Effector memory CD8-positive, alpha-beta T cell (primary cell): ENCODE measurements at regions not wholly inside any gene's neighbourhood (a gene's known extent, or its start where the extent isn't known, plus 50 kb on each side); places are given as distances from the start of the nearest gene placed in this dataset.

ENCODE experiments used
- ATAC-seq: fragments of 150-1000 bp; cut with Tn5 transposase; replicated peaks from 2 replicates; pipeline ENCODE4 v1.10.0; 2021; ENCODE audit warnings: mild to moderate bottlenecking, moderate library complexity
- DNase-seq, 3 experiments: peaks; one replicate each; pipeline ENCODE4 v3.0.0; 2021
- H3K27ac Mint-ChIP-seq, 2 donors: one replicate each; pipeline ENCODE4 v1.8.0; 2022; ENCODE audit warnings: mild to moderate bottlenecking in 2 of 2, mixed read lengths in 2 of 2, moderate library complexity in 2 of 2
- H3K27me3 Mint-ChIP-seq, 2 donors: one replicate each; pipeline ENCODE4 v1.8.0; 2022; ENCODE audit warnings: mixed read lengths in 2 of 2
- H3K36me3 Mint-ChIP-seq: one replicate; pipeline ENCODE4 v1.8.0; 2022; ENCODE audit warnings: mild to moderate bottlenecking, moderate library complexity, mixed read lengths; ENCODE audit not compliant: insufficient read depth
- H3K4me1 Mint-ChIP-seq, 2 donors: one replicate each; pipeline ENCODE4 v1.8.0; 2022; ENCODE audit warnings: low read depth in 2 of 2, mixed read lengths in 2 of 2
- H3K4me3 Mint-ChIP-seq, 2 donors: one replicate each; pipeline ENCODE4 v1.8.0; 2022; ENCODE audit warnings: mild to moderate bottlenecking in 2 of 2, mixed read lengths in 2 of 2, moderate library complexity in 2 of 2
- H3K9me3 Mint-ChIP-seq, 2 donors: one replicate each; pipeline ENCODE4 v1.8.0; 2022; ENCODE audit warnings: mixed read lengths in 2 of 2

- no peaks in the 10 kb centered on the region for H3K36me3 Mint-ChIP-seq
- DNase-seq (no peak), ATAC-seq (no peak)
- H3K4me3 Mint-ChIP-seq: no peak overlapping the region
- H3K27me3 Mint-ChIP-seq: peaks cover 0 to 11% of the 10 kb centered on the region in 2 donors
- no peaks in the 10 kb centered on the region for H3K9me3 Mint-ChIP-seq
- no peaks in the 10 kb centered on the region for H3K4me1 Mint-ChIP-seq
- no peak overlapping the region for H3K27ac Mint-ChIP-seq
Observed at GRCh38 chr2:72006188-72006736, 141.4 kb downstream of the CYP26B1 start.

DNA sequence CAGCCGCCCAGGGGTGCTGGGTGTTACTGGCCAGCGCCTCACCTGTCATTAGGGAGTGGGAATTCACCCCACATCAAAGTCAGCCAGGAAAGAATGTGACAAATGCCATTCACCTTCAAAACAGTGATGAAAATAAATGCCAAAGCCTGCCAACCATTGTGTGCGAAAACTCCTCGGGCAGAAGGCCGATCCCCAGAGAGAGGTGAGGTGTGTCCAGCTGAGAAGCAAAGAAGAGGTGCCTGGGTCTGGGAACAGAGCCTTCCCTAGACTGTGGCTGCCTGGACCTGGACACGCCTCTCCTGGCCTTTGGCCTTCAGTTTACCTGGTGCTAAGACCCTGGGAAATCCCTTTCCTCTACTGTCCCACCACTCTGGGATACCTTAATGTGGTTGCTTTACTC lies 142.7 kb downstream of the CYP26B1 start:
- DNase-seq (no peak), ATAC-seq (no peak)
- Mint-ChIP-seq H3K27me3 (peaks cover 9 to 20% of the 10 kb centered on the region in 2 donors), H3K36me3 (no peaks in the 10 kb centered on the region), H3K9me3 (peaks cover 0 to 7% of the 10 kb centered on the region in 2 donors), H3K4me3 (no peak overlapping the region), H3K27ac (no peak overlapping the region), H3K4me1 (no peaks in the 10 kb centered on the region)

- Mint-ChIP-seq H3K4me1 (no peaks in the 10 kb centered on the region), H3K9me3 (peaks cover 0 to 7% of the 10 kb centered on the region in 2 donors), H3K4me3 (no peak overlapping the region), H3K27ac (no peak overlapping the region), H3K36me3 (no peaks in the 10 kb centered on the region), H3K27me3 (peaks cover 15 to 26% of the 10 kb centered on the region in 2 donors)
- ATAC-seq: no peak
- no peak for DNase-seq
Observed at GRCh38 chr2:72004201-72004915, 143.3 kb downstream of the CYP26B1 start.

DNA sequence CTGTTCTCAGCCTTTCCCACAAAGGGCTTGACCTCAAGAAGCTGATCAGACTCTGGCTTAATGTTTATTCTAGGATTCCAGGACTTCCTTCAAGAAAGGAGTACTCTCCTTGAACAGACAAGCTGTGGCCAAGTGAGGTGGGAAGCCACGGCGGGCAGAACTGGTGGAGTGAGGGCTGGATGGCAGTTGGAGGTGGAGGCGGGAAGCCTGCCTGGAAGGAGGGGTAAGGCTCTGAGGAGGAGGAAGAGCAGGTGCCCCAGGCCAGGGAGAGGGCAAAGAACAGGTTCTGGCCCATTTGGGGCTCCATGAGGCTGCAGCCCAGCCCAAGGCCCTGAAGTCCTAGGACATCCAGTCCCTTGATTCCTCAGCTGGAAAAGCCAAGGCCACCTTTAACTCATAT lies 143.9 kb downstream of the CYP26B1 start:
- DNase-seq (no peak), ATAC-seq (no peak)
- Mint-ChIP-seq H3K36me3 (no peaks in the 10 kb centered on the region), H3K4me1 (no peaks in the 10 kb centered on the region), H3K27ac (no peak overlapping the region), H3K9me3 (peaks cover 0 to 7% of the 10 kb centered on the region in 2 donors), H3K27me3 (peaks cover 15 to 27% of the 10 kb centered on the region in 2 donors), H3K4me3 (no peak overlapping the region)

DNA sequence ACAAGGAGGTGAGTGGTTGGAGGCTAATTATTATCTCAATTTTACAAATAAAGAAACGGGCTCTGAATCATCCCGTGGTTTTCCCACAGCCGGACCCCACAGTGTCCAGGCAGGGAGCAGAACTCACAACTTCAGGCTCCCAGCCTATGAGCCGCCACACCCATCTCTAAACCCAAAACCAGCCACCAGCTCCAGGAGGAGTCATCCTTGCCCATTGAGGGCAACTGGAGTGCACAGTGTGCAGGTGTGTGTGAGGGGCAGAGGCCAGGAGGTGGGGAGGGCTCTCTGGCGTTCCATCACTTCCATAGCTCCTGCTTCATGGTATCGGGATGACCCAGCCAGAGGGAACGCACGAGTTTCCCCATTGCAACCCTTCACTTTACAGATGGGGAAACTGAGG lies 144.5 kb downstream of the CYP26B1 start:
- ATAC-seq: no peak
- no peak for DNase-seq
- Mint-ChIP-seq H3K36me3 (no peaks in the 10 kb centered on the region), H3K27me3 (peaks cover 15 to 27% of the 10 kb centered on the region in 2 donors), H3K4me1 (no peaks in the 10 kb centered on the region), H3K9me3 (peaks cover 0 to 7% of the 10 kb centered on the region in 2 donors), H3K27ac (no peak overlapping the region), H3K4me3 (no peak overlapping the region)

- H3K4me1 Mint-ChIP-seq: no peaks in the 10 kb centered on the region
- H3K4me3 Mint-ChIP-seq: no peak overlapping the region
- no peak for DNase-seq
- no peak overlapping the region for H3K27ac Mint-ChIP-seq
- peaks cover 0 to 7% of the 10 kb centered on the region in 2 donors for H3K9me3 Mint-ChIP-seq
- ATAC-seq: no peak
- H3K36me3 Mint-ChIP-seq: no peaks in the 10 kb centered on the region
- peaks cover 15 to 27% of the 10 kb centered on the region in 2 donors for H3K27me3 Mint-ChIP-seq
Observed at GRCh38 chr2:72001937-72002690, 145.5 kb downstream of the CYP26B1 start.

GRCh38 chr2:72000110-72000509 lies 147.6 kb downstream of the CYP26B1 start:
- Mint-ChIP-seq H3K9me3 (peaks cover 0 to 7% of the 10 kb centered on the region in 2 donors), H3K4me1 (no peaks in the 10 kb centered on the region), H3K27ac (no peak overlapping the region), H3K27me3 (peaks cover 15 to 27% of the 10 kb centered on the region in 2 donors), H3K36me3 (no peaks in the 10 kb centered on the region), H3K4me3 (no peak overlapping the region)
- DNase-seq (no peak), ATAC-seq (no peak)

- Mint-ChIP-seq H3K4me1 (no peaks in the 10 kb centered on the region), H3K36me3 (no peaks in the 10 kb centered on the region), H3K27ac (no peak overlapping the region), H3K9me3 (peaks cover 0 to 7% of the 10 kb centered on the region in 2 donors), H3K27me3 (peaks cover 15 to 22% of the 10 kb centered on the region in 2 donors), H3K4me3 (no peak overlapping the region)
- no peak for ATAC-seq
- no peak for DNase-seq
Observed at GRCh38 chr2:71999580-71999979, 148.1 kb downstream of the CYP26B1 start.

DNA sequence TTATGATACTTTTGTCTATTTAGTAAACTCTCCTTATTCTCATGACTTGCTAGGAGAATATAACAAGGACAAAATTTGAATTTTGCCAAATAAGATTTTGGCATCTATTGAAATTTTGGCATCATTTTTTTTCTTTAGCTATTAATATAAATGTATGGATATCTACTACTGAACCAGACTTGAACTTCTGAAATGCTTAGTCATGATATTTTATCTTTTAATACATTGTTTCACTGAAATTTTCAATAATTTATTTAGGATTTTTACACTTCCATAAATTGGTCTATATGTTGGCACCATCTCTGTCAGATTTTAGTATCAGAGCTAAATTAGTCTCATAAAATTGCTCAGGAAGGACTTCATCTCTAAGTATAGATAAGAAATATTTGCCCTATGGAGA lies 149.8 kb downstream of the CYP26B1 start:
- Mint-ChIP-seq H3K27me3 (peaks cover 15 to 16% of the 10 kb centered on the region in 2 donors), H3K4me1 (no peaks in the 10 kb centered on the region), H3K4me3 (no peak overlapping the region), H3K36me3 (no peaks in the 10 kb centered on the region), H3K9me3 (peaks cover 0 to 7% of the 10 kb centered on the region in 2 donors), H3K27ac (no peak overlapping the region)
- no peak for ATAC-seq
- DNase-seq: no peak

DNA sequence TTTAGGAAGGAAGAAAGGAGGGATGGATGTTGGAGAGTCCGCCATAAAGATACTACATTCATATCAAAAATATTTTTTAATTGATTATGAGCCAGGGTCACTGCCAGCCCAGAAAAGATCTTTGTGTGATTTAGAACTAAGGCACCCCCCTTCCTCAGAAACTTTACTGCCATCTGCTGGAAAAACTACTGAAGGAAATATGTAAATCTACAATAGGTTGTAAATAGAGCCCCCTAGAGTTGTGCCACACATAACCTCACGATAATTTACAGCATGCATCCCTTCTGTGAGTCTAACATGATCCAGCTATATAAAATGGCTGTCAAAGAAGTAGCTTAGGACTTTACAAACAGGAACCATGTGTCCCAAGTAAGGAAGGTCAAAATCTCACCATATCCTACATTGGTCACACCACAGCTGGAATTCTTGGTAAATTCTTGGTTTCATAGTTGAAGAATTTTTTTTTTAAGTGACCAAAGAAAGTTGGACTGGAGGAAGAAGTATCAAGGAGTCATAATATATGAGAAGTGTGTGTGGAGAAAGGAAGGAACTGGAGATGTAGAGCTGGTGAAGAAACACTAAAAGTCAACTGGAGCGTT lies 152.5 kb downstream of the CYP26B1 start:
- Mint-ChIP-seq H3K9me3 (peaks cover 2% of the 10 kb centered on the region in 2 donors), H3K27me3 (peaks cover 8 to 18% of the 10 kb centered on the region in 2 donors), H3K27ac (no peak overlapping the region), H3K36me3 (no peaks in the 10 kb centered on the region), H3K4me3 (no peak overlapping the region), H3K4me1 (no peaks in the 10 kb centered on the region)
- ATAC-seq (no peak), DNase-seq (no peak)

GRCh38 chr2:71992036-71992435 lies 155.6 kb downstream of the CYP26B1 start:
- Mint-ChIP-seq H3K4me1 (no peaks in the 10 kb centered on the region), H3K36me3 (no peaks in the 10 kb centered on the region), H3K27ac (no peak overlapping the region), H3K4me3 (no peak overlapping the region), H3K27me3 (peaks cover 0 to 9% of the 10 kb centered on the region in 2 donors), H3K9me3 (peaks cover 0 to 2% of the 10 kb centered on the region in 2 donors)
- ATAC-seq (no peak), DNase-seq (no peak)

- no peak overlapping the region for H3K4me3 Mint-ChIP-seq
- peaks cover 0 to 9% of the 10 kb centered on the region in 2 donors for H3K27me3 Mint-ChIP-seq
- ATAC-seq (no peak), DNase-seq (no peak)
- no peaks in the 10 kb centered on the region for H3K4me1 Mint-ChIP-seq
- no peak overlapping the region for H3K27ac Mint-ChIP-seq
- no peaks in the 10 kb centered on the region for H3K36me3 Mint-ChIP-seq
- H3K9me3 Mint-ChIP-seq: peaks cover 0 to 2% of the 10 kb centered on the region in 2 donors
Observed at GRCh38 chr2:71991397-71991796, 156.3 kb downstream of the CYP26B1 start.

- DNase-seq: no peak
- ATAC-seq: no peak
Observed at GRCh38 chr2:71990826-71991225, 156.8 kb downstream of the CYP26B1 start.

More at GRCh38 chr2:71990826-71991225, 156.8 kb downstream of the CYP26B1 start:
- H3K36me3 Mint-ChIP-seq: no peaks in the 10 kb centered on the region
- no peaks in the 10 kb centered on the region for H3K4me1 Mint-ChIP-seq
- peaks cover 0 to 9% of the 10 kb centered on the region in 2 donors for H3K27me3 Mint-ChIP-seq
- H3K27ac Mint-ChIP-seq: no peak overlapping the region
- H3K4me3 Mint-ChIP-seq: no peak overlapping the region
- H3K9me3 Mint-ChIP-seq: peaks cover 0 to 2% of the 10 kb centered on the region in 2 donors
